Suprapubic skin (tissue), 4 donors: ENCODE measurements at regions not wholly inside any gene's neighbourhood (a gene's known extent, or its start where the extent isn't known, plus 50 kb on each side); places are given as distances from the start of the nearest gene placed in this dataset.

Experiments used
- EP300 ChIP-seq: sonication (generic); formaldehyde crosslinking; IDR thresholded peaks from one replicate; pipeline ENCODE4 v1.6.1; 2017; ENCODE audit warnings: antibody characterized with exemption
- POLR2A ChIP-seq, 2 donors: fragments of 450-650 bp; IDR thresholded peaks; one replicate each; pipeline ENCODE4 v1.6.1; 2017; ENCODE audit warnings: antibody characterized with exemption in 2 of 2, mild to moderate bottlenecking in 2 of 2, moderate library complexity in 2 of 2
- POLR2AphosphoS5 ChIP-seq, 3 donors: sonication (generic); formaldehyde crosslinking; IDR thresholded peaks; one replicate each; pipeline ENCODE4 v1.6.1; 2017; ENCODE audit warnings: antibody characterized with exemption in 3 of 3
- TF ChIP-seq, protein P1 (sequence below), 2 donors: fragments of 200-600 bp in 1 of 2; fragments of 450-650 bp in 1 of 2; sonication (generic) in 1 of 2; IDR thresholded peaks; one replicate each; pipeline ENCODE4 v1.5.1; 2016 to 2019; ENCODE audit warnings: antibody characterized with exemption in 2 of 2, mild to moderate bottlenecking in 1 of 2, moderate library complexity in 1 of 2

DNA sequence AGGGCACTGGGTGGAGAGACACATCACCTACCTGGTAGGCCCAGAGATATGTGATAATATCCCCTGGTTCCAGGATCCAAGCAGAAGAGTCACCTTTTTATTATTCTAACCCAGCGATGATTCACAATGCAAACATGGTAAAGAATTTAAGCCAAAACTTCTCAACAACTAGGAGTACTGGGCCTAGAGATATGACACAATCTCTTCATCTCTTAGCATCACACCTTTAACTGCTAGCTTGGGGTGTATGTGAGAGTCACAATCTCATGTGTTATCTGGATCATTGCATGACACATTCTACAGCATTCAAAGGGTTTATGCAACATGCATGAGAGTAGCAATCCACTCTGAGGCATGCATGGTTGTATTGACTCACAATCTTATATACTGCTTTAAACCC is 1109.0 kb upstream of the AMELY start:
- TF ChIP-seq, protein P1, sequence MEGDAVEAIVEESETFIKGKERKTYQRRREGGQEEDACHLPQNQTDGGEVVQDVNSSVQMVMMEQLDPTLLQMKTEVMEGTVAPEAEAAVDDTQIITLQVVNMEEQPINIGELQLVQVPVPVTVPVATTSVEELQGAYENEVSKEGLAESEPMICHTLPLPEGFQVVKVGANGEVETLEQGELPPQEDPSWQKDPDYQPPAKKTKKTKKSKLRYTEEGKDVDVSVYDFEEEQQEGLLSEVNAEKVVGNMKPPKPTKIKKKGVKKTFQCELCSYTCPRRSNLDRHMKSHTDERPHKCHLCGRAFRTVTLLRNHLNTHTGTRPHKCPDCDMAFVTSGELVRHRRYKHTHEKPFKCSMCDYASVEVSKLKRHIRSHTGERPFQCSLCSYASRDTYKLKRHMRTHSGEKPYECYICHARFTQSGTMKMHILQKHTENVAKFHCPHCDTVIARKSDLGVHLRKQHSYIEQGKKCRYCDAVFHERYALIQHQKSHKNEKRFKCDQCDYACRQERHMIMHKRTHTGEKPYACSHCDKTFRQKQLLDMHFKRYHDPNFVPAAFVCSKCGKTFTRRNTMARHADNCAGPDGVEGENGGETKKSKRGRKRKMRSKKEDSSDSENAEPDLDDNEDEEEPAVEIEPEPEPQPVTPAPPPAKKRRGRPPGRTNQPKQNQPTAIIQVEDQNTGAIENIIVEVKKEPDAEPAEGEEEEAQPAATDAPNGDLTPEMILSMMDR (IDR thresholded peaks at IDR 0.05), result no peak
- TF ChIP-seq POLR2A (IDR thresholded peaks at IDR 0.05), result no peak
- no peak for TF ChIP-seq EP300
- TF ChIP-seq POLR2AphosphoS5 (IDR thresholded peaks at IDR 0.05), result no peak
